OCI-LY3 (cell line): ENCODE measurements at regions not wholly inside any gene's neighbourhood (a gene's known extent, or its start where the extent isn't known, plus 50 kb on each side); places are given as distances from the start of the nearest gene placed in this dataset.
A peak's percentile ranks its signal among the peaks of the same experiment; 100 is the strongest.

Source experiments
- CTCF ChIP-seq: fragments of 200-600, 300-600 bp; sonication (generic); IDR thresholded peaks from 2 replicates; pipeline ENCODE4 v1.5.1; 2014; ENCODE audit warnings: antibody characterized with exemption, low read length, low read depth
- EZH2phosphoT487 ChIP-seq: fragments of 200-600 bp; shearing (Covaris generic); IDR thresholded peaks from 2 replicates; pipeline ENCODE4 v1.6.1; 2018; ENCODE audit warnings: antibody characterized with exemption, mixed run types, low read depth

GRCh38 chr13:37270226-37271001 is 164.9 kb upstream of the CSNK1A1L start:
- TF ChIP-seq CTCF (peak; percentile 28; the same call in 1 of the 2 replicates), EZH2phosphoT487 (no peak)
